ENCODE measurements at regions not wholly inside any gene's neighbourhood (a gene's known extent, or its start where the extent isn't known, plus 50 kb on each side); places are given as distances from the start of the nearest gene placed in this dataset.

GRCh38 chr19:31223740-31224534, 125.3 kb downstream of the TSHZ3 start:
- Mint-ChIP-seq H3K27ac (no peak overlapping the region), H3K36me3 (ENCODE audit: low read depth) (peaks cover 4% of the 10 kb centered on the region), H3K9me3 (peaks cover 26% of the 10 kb centered on the region), H3K4me3 (no peak overlapping the region), H3K4me1 (ENCODE audit: low read depth) (peaks cover 25% of the 10 kb centered on the region), H3K27me3 (ENCODE audit: insufficient read depth) (no peaks in the 10 kb centered on the region)
- intact Hi-C loops (cut with micrococcal nuclease): no loop called here
- no peak for DNase-seq (ENCODE audit: low spot score)

DNA sequence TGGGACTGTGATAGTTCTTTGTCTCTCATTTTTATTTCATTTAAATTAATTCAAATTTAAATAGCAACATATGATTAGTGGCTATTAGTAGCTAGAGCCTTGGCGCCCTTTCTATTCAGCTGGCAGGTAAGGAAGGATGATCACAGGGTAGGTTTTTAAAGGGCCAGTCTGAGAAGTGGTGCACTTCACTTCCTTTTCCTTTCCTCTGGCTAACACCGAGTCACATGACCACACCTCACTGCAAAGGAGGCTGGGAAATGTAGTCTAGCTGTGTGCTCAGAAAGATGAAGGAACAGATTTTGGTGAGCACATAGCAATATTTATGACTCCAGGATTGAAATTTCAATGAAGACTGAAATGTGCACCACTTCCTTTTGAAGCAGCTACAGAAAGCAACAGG, 128.7 kb downstream of the TSHZ3 start:
- peak; percentile 21 for DNase-seq (ENCODE audit: low spot score)
- Mint-ChIP-seq H3K27ac (no peak overlapping the region), H3K27me3 (ENCODE audit: insufficient read depth) (no peaks in the 10 kb centered on the region), H3K4me1 (ENCODE audit: low read depth) (peaks cover 18% of the 10 kb centered on the region), H3K4me3 (no peak overlapping the region), H3K9me3 (peaks cover 18% of the 10 kb centered on the region), H3K36me3 (ENCODE audit: low read depth) (peaks cover 4% of the 10 kb centered on the region)
- intact Hi-C loops (cut with micrococcal nuclease): no loop called here

- DNase-seq (ENCODE audit: low spot score): no peak
- intact Hi-C loops (cut with micrococcal nuclease): loop anchor here (2.0 to 10.0 kb wide), 4 partner anchors 136 to 1960 kb away; partner anchors contain the start of gene URI1
- H3K27ac Mint-ChIP-seq: peak overlapping the region; percentile 73
Observed at GRCh38 chr19:31214997-31215396, 134.2 kb downstream of the TSHZ3 start.

DNA sequence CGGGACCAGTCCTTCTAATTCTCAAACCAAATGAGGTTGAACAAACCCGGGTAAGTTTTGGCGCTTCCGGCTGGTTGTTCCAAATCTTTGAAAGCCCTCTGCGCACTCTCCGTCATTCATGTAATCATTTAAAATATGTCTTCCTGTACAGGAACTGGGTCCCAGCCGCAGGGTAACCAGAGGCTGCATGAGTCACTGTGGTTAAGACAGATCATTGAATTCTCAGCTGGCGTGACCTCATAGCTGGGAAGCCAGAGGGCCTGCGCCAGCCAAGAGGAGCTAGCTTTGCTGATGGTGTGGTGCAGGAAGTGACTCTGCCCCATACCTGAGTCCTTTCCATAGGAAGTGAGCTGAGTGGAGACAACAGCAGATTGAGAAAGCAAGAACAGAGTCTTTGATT, 135.2 kb downstream of the TSHZ3 start:
- H3K4me3 Mint-ChIP-seq: peak overlapping the region; percentile 76
- DNase-seq (ENCODE audit: low spot score): peak; percentile 90
- peaks cover 33% of the 10 kb centered on the region for H3K4me1 Mint-ChIP-seq (ENCODE audit: low read depth)
- no peaks in the 10 kb centered on the region for H3K27me3 Mint-ChIP-seq (ENCODE audit: insufficient read depth)
- no peaks in the 10 kb centered on the region for H3K36me3 Mint-ChIP-seq (ENCODE audit: low read depth)
- peaks cover 7% of the 10 kb centered on the region for H3K9me3 Mint-ChIP-seq
- H3K27ac Mint-ChIP-seq: peak overlapping the region; percentile 91
- intact Hi-C loops (cut with micrococcal nuclease): loop anchor here (2.0 to 10.0 kb wide), 4 partner anchors 137 to 1961 kb away; partner anchors contain the start of gene URI1

More at GRCh38 chr19:31214997-31215396, 134.2 kb downstream of the TSHZ3 start:
- H3K4me3 Mint-ChIP-seq: peak overlapping the region; percentile 5
- peaks cover 35% of the 10 kb centered on the region for H3K4me1 Mint-ChIP-seq (ENCODE audit: low read depth)
- no peaks in the 10 kb centered on the region for H3K36me3 Mint-ChIP-seq (ENCODE audit: low read depth)
- H3K27me3 Mint-ChIP-seq (ENCODE audit: insufficient read depth): no peaks in the 10 kb centered on the region
- H3K9me3 Mint-ChIP-seq: peaks cover 9% of the 10 kb centered on the region

DNA sequence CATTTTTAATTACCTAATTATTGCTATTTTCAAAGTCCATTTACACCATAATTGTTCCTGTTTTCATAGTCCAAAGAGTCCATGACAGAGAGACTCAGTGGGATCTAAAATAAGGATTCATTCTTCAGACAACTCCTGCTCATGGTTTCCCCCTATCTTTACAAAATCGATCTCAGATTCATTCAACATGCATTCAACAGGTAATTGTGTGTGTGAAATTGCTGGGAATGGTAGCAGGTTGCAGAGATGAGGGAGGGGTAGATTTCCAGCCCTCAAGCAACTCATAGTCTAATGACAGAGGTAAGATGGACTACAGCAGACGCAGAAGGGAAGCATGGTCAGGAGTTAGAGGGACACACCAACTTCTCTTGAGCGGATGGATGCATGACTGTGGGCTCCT, 138.1 kb downstream of the TSHZ3 start:
- peak overlapping the region; percentile 14 for H3K27ac Mint-ChIP-seq
- intact Hi-C loops (cut with micrococcal nuclease): loop anchor here (10.0 kb wide), 3 partner anchors 1266 to 1964 kb away; partner anchors contain the start of gene URI1
- peaks cover 7% of the 10 kb centered on the region for H3K9me3 Mint-ChIP-seq
- H3K4me1 Mint-ChIP-seq (ENCODE audit: low read depth): peaks cover 33% of the 10 kb centered on the region
- H3K36me3 Mint-ChIP-seq (ENCODE audit: low read depth): peaks cover 1% of the 10 kb centered on the region
- H3K4me3 Mint-ChIP-seq: no peak overlapping the region
- no peak for DNase-seq (ENCODE audit: low spot score)
- H3K27me3 Mint-ChIP-seq (ENCODE audit: insufficient read depth): peaks cover 2% of the 10 kb centered on the region

GRCh38 chr19:31205887-31206518, 143.2 kb downstream of the TSHZ3 start:
- H3K4me3 Mint-ChIP-seq: no peak overlapping the region
- no peak overlapping the region for H3K27ac Mint-ChIP-seq

DNA sequence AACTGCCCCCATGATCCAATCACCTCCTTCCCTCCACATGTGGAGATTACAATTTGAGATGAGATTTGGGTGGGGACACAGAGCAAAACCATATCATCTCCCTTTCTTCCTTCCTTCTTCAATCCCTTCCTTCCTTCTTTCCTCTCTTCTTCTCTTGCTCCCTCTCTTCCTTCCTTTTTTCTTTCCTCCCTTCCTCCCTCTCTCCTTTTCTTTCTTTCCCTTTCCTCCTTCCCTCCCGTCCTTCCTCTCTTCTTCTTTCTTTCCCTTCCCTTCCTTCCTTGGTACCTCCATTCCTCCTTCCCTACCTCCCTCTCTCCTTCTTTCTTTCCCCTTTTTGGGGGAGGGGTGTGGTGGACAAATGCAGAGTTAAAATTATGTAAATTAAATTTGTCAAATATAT, 145.1 kb downstream of the TSHZ3 start:
- DNase-seq (ENCODE audit: low spot score): no peak
- peaks cover 38% of the 10 kb centered on the region for H3K27me3 Mint-ChIP-seq (ENCODE audit: insufficient read depth)
- H3K9me3 Mint-ChIP-seq: no peaks in the 10 kb centered on the region
- peaks cover 1% of the 10 kb centered on the region for H3K36me3 Mint-ChIP-seq (ENCODE audit: low read depth)
- H3K4me1 Mint-ChIP-seq (ENCODE audit: low read depth): no peaks in the 10 kb centered on the region
- intact Hi-C loops (cut with micrococcal nuclease): no loop called here
- no peak overlapping the region for H3K27ac Mint-ChIP-seq
- no peak overlapping the region for H3K4me3 Mint-ChIP-seq

More at GRCh38 chr19:31205887-31206518, 143.2 kb downstream of the TSHZ3 start:
- peaks cover under 1% of the 10 kb centered on the region for H3K4me1 Mint-ChIP-seq (ENCODE audit: low read depth)
- peaks cover 1% of the 10 kb centered on the region for H3K36me3 Mint-ChIP-seq (ENCODE audit: low read depth)
- DNase-seq (ENCODE audit: low spot score): no peak
- intact Hi-C loops (cut with micrococcal nuclease): no loop called here
- H3K27me3 Mint-ChIP-seq (ENCODE audit: insufficient read depth): peaks cover 28% of the 10 kb centered on the region
- H3K9me3 Mint-ChIP-seq: no peaks in the 10 kb centered on the region

GRCh38 chr19:31185261-31185660, 164.0 kb downstream of the TSHZ3 start:
- Mint-ChIP-seq H3K36me3 (ENCODE audit: low read depth) (no peaks in the 10 kb centered on the region), H3K4me3 (no peak overlapping the region), H3K4me1 (ENCODE audit: low read depth) (no peaks in the 10 kb centered on the region), H3K27ac (no peak overlapping the region), H3K27me3 (ENCODE audit: insufficient read depth) (peaks cover 19% of the 10 kb centered on the region), H3K9me3 (peaks cover 8% of the 10 kb centered on the region)
- no peak for DNase-seq (ENCODE audit: low spot score)
- intact Hi-C loops (cut with micrococcal nuclease): loop anchor here (10.0 kb wide), 1 partner anchor 110 kb away; no protein-coding TSS in a partner anchor

DNA sequence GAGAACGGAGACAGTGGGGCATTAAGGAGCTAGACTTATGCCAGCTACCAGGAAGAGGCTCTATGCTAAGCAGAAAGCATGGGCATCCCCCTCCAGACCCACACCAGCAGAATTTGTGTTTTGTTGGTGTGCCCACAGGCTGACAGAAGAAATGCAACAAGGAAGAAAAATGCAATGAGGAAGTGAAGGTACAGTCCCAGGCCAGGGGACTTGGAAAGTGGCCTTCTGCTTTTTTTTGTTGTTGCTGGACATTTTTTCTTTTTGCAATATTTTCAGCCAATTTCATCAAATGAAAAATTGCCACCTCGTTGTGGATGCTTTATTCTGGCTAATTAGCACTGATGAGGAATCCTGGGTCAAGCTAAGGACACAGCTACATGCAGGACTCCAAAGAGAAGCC, 167.7 kb downstream of the TSHZ3 start:
- Mint-ChIP-seq H3K4me1 (ENCODE audit: low read depth) (no peaks in the 10 kb centered on the region), H3K4me3 (no peak overlapping the region), H3K9me3 (peaks cover 4% of the 10 kb centered on the region), H3K27me3 (ENCODE audit: insufficient read depth) (peaks cover 16% of the 10 kb centered on the region), H3K27ac (no peak overlapping the region), H3K36me3 (ENCODE audit: low read depth) (no peaks in the 10 kb centered on the region)
- DNase-seq (ENCODE audit: low spot score): no peak
- intact Hi-C loops (cut with micrococcal nuclease): loop anchor here (10.0 kb wide), 1 partner anchor 107 kb away; no protein-coding TSS in a partner anchor

GRCh38 chr19:31180907-31181306, 168.3 kb downstream of the TSHZ3 start:
- intact Hi-C loops (cut with micrococcal nuclease): loop anchor here (10.0 kb wide), 1 partner anchor 106 kb away; no protein-coding TSS in a partner anchor
- Mint-ChIP-seq H3K4me3 (no peak overlapping the region), H3K27me3 (ENCODE audit: insufficient read depth) (peaks cover 11% of the 10 kb centered on the region), H3K36me3 (ENCODE audit: low read depth) (no peaks in the 10 kb centered on the region), H3K27ac (no peak overlapping the region), H3K9me3 (peaks cover 4% of the 10 kb centered on the region), H3K4me1 (ENCODE audit: low read depth) (no peaks in the 10 kb centered on the region)
- no peak for DNase-seq (ENCODE audit: low spot score)

- Mint-ChIP-seq H3K27ac (no peak overlapping the region), H3K36me3 (ENCODE audit: low read depth) (no peaks in the 10 kb centered on the region), H3K27me3 (ENCODE audit: insufficient read depth) (peaks cover 4% of the 10 kb centered on the region), H3K4me1 (ENCODE audit: low read depth) (no peaks in the 10 kb centered on the region), H3K4me3 (no peak overlapping the region), H3K9me3 (peaks cover 4% of the 10 kb centered on the region)
- intact Hi-C loops (cut with micrococcal nuclease): no loop called here
- DNase-seq (ENCODE audit: low spot score): no peak
Observed at GRCh38 chr19:31179471-31179852, 169.8 kb downstream of the TSHZ3 start.

GRCh38 chr19:31178833-31179470, 170.3 kb downstream of the TSHZ3 start:
- Mint-ChIP-seq H3K9me3 (peaks cover 4% of the 10 kb centered on the region), H3K4me1 (ENCODE audit: low read depth) (no peaks in the 10 kb centered on the region), H3K36me3 (ENCODE audit: low read depth) (no peaks in the 10 kb centered on the region), H3K27me3 (ENCODE audit: insufficient read depth) (peaks cover 3% of the 10 kb centered on the region), H3K27ac (no peak overlapping the region), H3K4me3 (no peak overlapping the region)
- intact Hi-C loops (cut with micrococcal nuclease): no loop called here
- no peak for DNase-seq (ENCODE audit: low spot score)

- intact Hi-C loops (cut with micrococcal nuclease): no loop called here
- Mint-ChIP-seq H3K4me1 (ENCODE audit: low read depth) (no peaks in the 10 kb centered on the region), H3K27me3 (ENCODE audit: insufficient read depth) (no peaks in the 10 kb centered on the region), H3K27ac (no peak overlapping the region), H3K36me3 (ENCODE audit: low read depth) (no peaks in the 10 kb centered on the region), H3K9me3 (peaks cover 4% of the 10 kb centered on the region), H3K4me3 (no peak overlapping the region)
- DNase-seq (ENCODE audit: low spot score): no peak
Observed at GRCh38 chr19:31177246-31177645, 172.0 kb downstream of the TSHZ3 start.

Data from activated T-helper 1 cell treated with anti-CD3 and anti-CD28 coated beads, Interleukin-12 subunit alpha, Interleukin-12 subunit beta, Interleukin-2, Interleukin-4 antibody, amounts not matched to agents 30 ng/mL and 10 ng/mL and 1 ng/mL, durations not matched to agents 14 hours and 24 hours and 36 hours (primary cell).